Neural progenitor cell (in vitro differentiated cells): ENCODE measurements at regions not wholly inside any gene's neighbourhood (a gene's known extent, or its start where the extent isn't known, plus 50 kb on each side); places are given as distances from the start of the nearest gene placed in this dataset.

Source experiments
- CTCF ChIP-seq: fragments of 200-600 bp; sonication (generic); IDR thresholded peaks from 2 replicates; pipeline ENCODE4 v1.5.1; 2017; ENCODE audit warnings: antibody characterized with exemption, mild to moderate bottlenecking
- EZH2 ChIP-seq: fragments of 200-600 bp; sonication (generic); IDR thresholded peaks from 2 replicates; pipeline ENCODE4 v1.6.1; 2017; ENCODE audit warnings: antibody characterized with exemption, mild to moderate bottlenecking, moderate library complexity
- EZH2phosphoT487 ChIP-seq: fragments of 200-600 bp; sonication (generic); IDR thresholded peaks from 2 replicates; pipeline ENCODE4 v1.6.1; 2017; ENCODE audit warnings: antibody characterized with exemption

GRCh38 chr5:99936911-99937310 is 598.3 kb upstream of the FAM174A start:
- TF ChIP-seq EZH2phosphoT487, result no peak
- no peak for TF ChIP-seq CTCF
- TF ChIP-seq EZH2, result no peak
